HL-60 (cell line): ENCODE measurements at regions not wholly inside any gene's neighbourhood (a gene's known extent, or its start where the extent isn't known, plus 50 kb on each side); places are given as distances from the start of the nearest gene placed in this dataset.

Source experiments
- GABPA ChIP-seq: IDR thresholded peaks from 2 replicates; pipeline ENCODE4 v1.6.1; 2012; ENCODE audit warnings: low read depth
- POLR2AphosphoS5 ChIP-seq: IDR thresholded peaks from 2 replicates; pipeline ENCODE4 v1.6.1; 2012; ENCODE audit warnings: low read depth
- SPI1 ChIP-seq: IDR thresholded peaks from 2 replicates; pipeline ENCODE4 v1.6.1; 2012; ENCODE audit warnings: low read depth, mild to moderate bottlenecking, borderline replicate concordance
- TF ChIP-seq, protein P1 (sequence below): IDR thresholded peaks from one replicate; pipeline ENCODE4 v1.5.1; 2011; ENCODE audit warnings: low read length, control low read depth, inconsistent platforms; ENCODE audit not compliant: insufficient read depth
- TF ChIP-seq, protein P2 (sequence below): IDR thresholded peaks from 2 replicates; pipeline ENCODE4 v1.6.1; 2012; ENCODE audit warnings: low read depth; ENCODE audit not compliant: insufficient replicate concordance

DNA sequence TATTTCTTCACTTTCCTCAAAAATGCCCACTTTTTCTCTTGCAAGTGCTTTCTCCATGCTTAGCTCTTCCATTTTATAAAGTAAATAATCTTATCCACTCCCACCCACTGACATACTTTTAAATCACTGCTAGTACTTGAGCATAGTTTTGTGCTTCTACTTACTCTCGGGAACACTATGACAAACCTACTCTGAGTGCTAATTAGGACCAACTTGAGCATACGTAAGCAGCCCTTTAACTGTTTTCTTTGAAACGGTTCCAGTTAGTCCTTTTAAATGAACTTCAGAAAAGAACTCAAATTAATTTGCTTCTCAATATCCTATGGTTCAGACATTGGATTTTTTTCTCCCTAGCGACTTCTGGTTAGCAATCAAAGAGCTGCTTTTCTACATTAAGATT is 280.0 kb upstream of the SOX2 start:
- TF ChIP-seq, protein P1, sequence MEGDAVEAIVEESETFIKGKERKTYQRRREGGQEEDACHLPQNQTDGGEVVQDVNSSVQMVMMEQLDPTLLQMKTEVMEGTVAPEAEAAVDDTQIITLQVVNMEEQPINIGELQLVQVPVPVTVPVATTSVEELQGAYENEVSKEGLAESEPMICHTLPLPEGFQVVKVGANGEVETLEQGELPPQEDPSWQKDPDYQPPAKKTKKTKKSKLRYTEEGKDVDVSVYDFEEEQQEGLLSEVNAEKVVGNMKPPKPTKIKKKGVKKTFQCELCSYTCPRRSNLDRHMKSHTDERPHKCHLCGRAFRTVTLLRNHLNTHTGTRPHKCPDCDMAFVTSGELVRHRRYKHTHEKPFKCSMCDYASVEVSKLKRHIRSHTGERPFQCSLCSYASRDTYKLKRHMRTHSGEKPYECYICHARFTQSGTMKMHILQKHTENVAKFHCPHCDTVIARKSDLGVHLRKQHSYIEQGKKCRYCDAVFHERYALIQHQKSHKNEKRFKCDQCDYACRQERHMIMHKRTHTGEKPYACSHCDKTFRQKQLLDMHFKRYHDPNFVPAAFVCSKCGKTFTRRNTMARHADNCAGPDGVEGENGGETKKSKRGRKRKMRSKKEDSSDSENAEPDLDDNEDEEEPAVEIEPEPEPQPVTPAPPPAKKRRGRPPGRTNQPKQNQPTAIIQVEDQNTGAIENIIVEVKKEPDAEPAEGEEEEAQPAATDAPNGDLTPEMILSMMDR, result no peak
- TF ChIP-seq POLR2AphosphoS5, result no peak
- TF ChIP-seq, protein P2, sequence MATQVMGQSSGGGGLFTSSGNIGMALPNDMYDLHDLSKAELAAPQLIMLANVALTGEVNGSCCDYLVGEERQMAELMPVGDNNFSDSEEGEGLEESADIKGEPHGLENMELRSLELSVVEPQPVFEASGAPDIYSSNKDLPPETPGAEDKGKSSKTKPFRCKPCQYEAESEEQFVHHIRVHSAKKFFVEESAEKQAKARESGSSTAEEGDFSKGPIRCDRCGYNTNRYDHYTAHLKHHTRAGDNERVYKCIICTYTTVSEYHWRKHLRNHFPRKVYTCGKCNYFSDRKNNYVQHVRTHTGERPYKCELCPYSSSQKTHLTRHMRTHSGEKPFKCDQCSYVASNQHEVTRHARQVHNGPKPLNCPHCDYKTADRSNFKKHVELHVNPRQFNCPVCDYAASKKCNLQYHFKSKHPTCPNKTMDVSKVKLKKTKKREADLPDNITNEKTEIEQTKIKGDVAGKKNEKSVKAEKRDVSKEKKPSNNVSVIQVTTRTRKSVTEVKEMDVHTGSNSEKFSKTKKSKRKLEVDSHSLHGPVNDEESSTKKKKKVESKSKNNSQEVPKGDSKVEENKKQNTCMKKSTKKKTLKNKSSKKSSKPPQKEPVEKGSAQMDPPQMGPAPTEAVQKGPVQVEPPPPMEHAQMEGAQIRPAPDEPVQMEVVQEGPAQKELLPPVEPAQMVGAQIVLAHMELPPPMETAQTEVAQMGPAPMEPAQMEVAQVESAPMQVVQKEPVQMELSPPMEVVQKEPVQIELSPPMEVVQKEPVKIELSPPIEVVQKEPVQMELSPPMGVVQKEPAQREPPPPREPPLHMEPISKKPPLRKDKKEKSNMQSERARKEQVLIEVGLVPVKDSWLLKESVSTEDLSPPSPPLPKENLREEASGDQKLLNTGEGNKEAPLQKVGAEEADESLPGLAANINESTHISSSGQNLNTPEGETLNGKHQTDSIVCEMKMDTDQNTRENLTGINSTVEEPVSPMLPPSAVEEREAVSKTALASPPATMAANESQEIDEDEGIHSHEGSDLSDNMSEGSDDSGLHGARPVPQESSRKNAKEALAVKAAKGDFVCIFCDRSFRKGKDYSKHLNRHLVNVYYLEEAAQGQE, result no peak
- TF ChIP-seq GABPA, result no peak
- TF ChIP-seq SPI1, result no peak
